ENCODE measurements at regions not wholly inside any gene's neighbourhood (a gene's known extent, or its start where the extent isn't known, plus 50 kb on each side); places are given as distances from the start of the nearest gene placed in this dataset.

DNA sequence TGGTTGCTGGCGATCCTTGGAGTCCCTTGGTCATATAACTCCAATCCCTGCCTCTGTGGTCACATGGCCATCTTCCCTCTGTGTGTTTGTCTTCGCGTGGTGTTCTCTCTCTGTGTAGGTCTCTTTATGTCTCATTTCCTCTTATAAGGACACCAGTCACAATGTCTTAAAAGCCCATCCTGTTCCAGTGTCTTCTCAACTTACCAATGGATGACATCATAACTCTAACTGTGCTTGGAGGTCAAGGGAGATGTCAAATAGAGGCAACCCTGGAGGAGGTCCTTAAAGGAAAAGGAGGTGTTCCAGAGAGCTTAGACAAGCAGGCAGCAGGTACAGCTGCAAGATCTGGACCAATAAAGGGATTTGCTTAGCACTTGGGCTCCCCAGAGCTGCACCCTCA is 143.0 kb downstream of the BUB3 start:
- no peak overlapping the region for H3K4me3 ChIP-seq (replicated peaks in 1 of 3; ENCODE audit: low read depth in 2 of 3, low read length in 3 of 3)
- intact Hi-C loops (cut with micrococcal nuclease): no loop called here
- Mint-ChIP-seq H3K27me3 (ENCODE audit: low read depth in 3 of 3) (peaks cover 4 to 5% (median 4%) of the 10 kb centered on the region in 3 donors), H3K9me3 (peaks cover 0 to 16% (median 7%) of the 10 kb centered on the region in 7 donors), H3K4me3 (no peak overlapping the region), H3K4me1 (no peaks in the 10 kb centered on the region), H3K27ac (no peak overlapping the region), H3K36me3 (no peaks in the 10 kb centered on the region)
- DNase-seq: no peak
- no peaks in the 10 kb centered on the region for H4K20me1 ChIP-seq (ENCODE audit: insufficient read depth, low read length)
- H3K4me2 ChIP-seq (replicated peaks; ENCODE audit: extremely low read depth, low read length, poor library complexity, severe bottlenecking): no peak overlapping the region
- WGBS (ENCODE audit: insufficient coverage): 90% methylated on average over 3 of the region's 3 CpGs
- no peaks in the 10 kb centered on the region for H3K36me3 ChIP-seq (replicated peaks in 1 of 2; ENCODE audit: control insufficient read depth in 1 of 2, insufficient read depth in 2 of 2, low read length in 2 of 2)
- no peaks in the 10 kb centered on the region for H3K4me1 ChIP-seq (ENCODE audit: control insufficient read depth in 1 of 2, insufficient read depth in 2 of 2, low read length in 2 of 2)
- no peak overlapping the region for H3K9ac ChIP-seq (ENCODE audit: insufficient read depth, low read length, poor library complexity, severe bottlenecking)
- H3K27ac ChIP-seq (ENCODE audit: low read depth in 1 of 2, low read length in 2 of 2): no peak overlapping the region
- no peaks in the 10 kb centered on the region for H3K79me2 ChIP-seq (ENCODE audit: insufficient read depth, low read length)
- TF ChIP-seq, protein P1, sequence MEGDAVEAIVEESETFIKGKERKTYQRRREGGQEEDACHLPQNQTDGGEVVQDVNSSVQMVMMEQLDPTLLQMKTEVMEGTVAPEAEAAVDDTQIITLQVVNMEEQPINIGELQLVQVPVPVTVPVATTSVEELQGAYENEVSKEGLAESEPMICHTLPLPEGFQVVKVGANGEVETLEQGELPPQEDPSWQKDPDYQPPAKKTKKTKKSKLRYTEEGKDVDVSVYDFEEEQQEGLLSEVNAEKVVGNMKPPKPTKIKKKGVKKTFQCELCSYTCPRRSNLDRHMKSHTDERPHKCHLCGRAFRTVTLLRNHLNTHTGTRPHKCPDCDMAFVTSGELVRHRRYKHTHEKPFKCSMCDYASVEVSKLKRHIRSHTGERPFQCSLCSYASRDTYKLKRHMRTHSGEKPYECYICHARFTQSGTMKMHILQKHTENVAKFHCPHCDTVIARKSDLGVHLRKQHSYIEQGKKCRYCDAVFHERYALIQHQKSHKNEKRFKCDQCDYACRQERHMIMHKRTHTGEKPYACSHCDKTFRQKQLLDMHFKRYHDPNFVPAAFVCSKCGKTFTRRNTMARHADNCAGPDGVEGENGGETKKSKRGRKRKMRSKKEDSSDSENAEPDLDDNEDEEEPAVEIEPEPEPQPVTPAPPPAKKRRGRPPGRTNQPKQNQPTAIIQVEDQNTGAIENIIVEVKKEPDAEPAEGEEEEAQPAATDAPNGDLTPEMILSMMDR (IDR thresholded peaks at IDR 0.05): no peak
- H3K9me3 ChIP-seq (replicated peaks in 1 of 2; ENCODE audit: control insufficient read depth in 1 of 2, insufficient read depth in 1 of 2, low read length in 2 of 2): peaks cover 0 to 9% of the 10 kb centered on the region in 2 donors
- no peaks in the 10 kb centered on the region for H3K27me3 ChIP-seq (ENCODE audit: control insufficient read depth in 2 of 2, insufficient read depth in 2 of 2, low read length in 2 of 2)
- H2AFZ ChIP-seq (ENCODE audit: insufficient read depth, low read depth, low read length, poor library complexity, severe bottlenecking): no peak overlapping the region

DNA sequence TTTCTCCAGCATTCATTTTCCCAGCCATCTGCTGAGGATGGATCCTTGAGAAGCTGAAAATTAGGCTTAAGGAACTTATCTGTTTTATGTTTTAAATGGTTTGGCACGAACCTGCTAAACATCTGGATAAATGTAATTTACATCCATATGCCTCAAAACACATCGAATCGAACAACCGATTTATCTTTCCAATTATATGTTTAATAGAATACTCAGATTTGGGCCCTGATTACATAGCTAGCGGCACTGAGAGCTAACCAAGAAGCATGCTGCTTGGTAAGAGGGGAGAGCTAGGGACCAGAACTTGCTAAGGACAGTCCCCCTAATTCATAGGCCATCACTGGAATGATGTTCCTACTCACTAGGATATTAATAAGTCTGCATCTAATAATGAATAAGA is 144.4 kb downstream of the BUB3 start:
- Histone ChIP-seq H3K27ac (ENCODE audit: low read depth in 1 of 2, low read length in 2 of 2) (no peak overlapping the region), H3K4me1 (ENCODE audit: control insufficient read depth in 1 of 2, insufficient read depth in 2 of 2, low read length in 2 of 2) (no peaks in the 10 kb centered on the region), H3K4me3 (replicated peaks in 1 of 3; ENCODE audit: low read depth in 2 of 3, low read length in 3 of 3) (no peak overlapping the region), H2AFZ (ENCODE audit: insufficient read depth, low read depth, low read length, poor library complexity, severe bottlenecking) (no peak overlapping the region), H3K79me2 (ENCODE audit: insufficient read depth, low read length) (no peaks in the 10 kb centered on the region), H3K9ac (ENCODE audit: insufficient read depth, low read length, poor library complexity, severe bottlenecking) (no peak overlapping the region), H3K27me3 (ENCODE audit: control insufficient read depth in 2 of 2, insufficient read depth in 2 of 2, low read length in 2 of 2) (no peaks in the 10 kb centered on the region), H3K36me3 (replicated peaks in 1 of 2; ENCODE audit: control insufficient read depth in 1 of 2, insufficient read depth in 2 of 2, low read length in 2 of 2) (no peaks in the 10 kb centered on the region), H3K4me2 (replicated peaks; ENCODE audit: extremely low read depth, low read length, poor library complexity, severe bottlenecking) (no peak overlapping the region), H4K20me1 (ENCODE audit: insufficient read depth, low read length) (no peaks in the 10 kb centered on the region), H3K9me3 (replicated peaks in 1 of 2; ENCODE audit: control insufficient read depth in 1 of 2, insufficient read depth in 1 of 2, low read length in 2 of 2) (peaks cover 0 to 9% of the 10 kb centered on the region in 2 donors)
- peaks cover 4 to 5% (median 5%) of the 10 kb centered on the region in 3 donors for H3K27me3 Mint-ChIP-seq (ENCODE audit: low read depth in 3 of 3)
- DNase-seq: no peak
- H3K9me3 Mint-ChIP-seq: peaks cover 0 to 20% (median 9%) of the 10 kb centered on the region in 7 donors
- H3K36me3 Mint-ChIP-seq: no peaks in the 10 kb centered on the region
- no peaks in the 10 kb centered on the region for H3K4me1 Mint-ChIP-seq
- H3K27ac Mint-ChIP-seq: no peak overlapping the region
- TF ChIP-seq, protein P1 (IDR thresholded peaks at IDR 0.05): no peak
- WGBS (ENCODE audit: insufficient coverage): no CpG with 5 or more reads among the region's 5 CpGs
- intact Hi-C loops (cut with micrococcal nuclease): no loop called here
- no peak overlapping the region for H3K4me3 Mint-ChIP-seq
